ENCODE measurements at regions not wholly inside any gene's neighbourhood (a gene's known extent, or its start where the extent isn't known, plus 50 kb on each side); places are given as distances from the start of the nearest gene placed in this dataset.

- Mint-ChIP-seq H3K4me1 (no peaks in the 10 kb centered on the region), H3K36me3 (ENCODE audit: low read depth) (no peaks in the 10 kb centered on the region), H3K27me3 (no peaks in the 10 kb centered on the region), H3K4me3 (no peak overlapping the region), H3K9me3 (no peaks in the 10 kb centered on the region), H3K27ac (no peak overlapping the region)
- no peak for DNase-seq
- ChIA-PET CTCF (no interaction called here), POLR2A (no interaction called here)
Observed at GRCh38 chr2:5410991-5411700, 281.0 kb upstream of the SOX11 start.

- CTCF ChIA-PET: no interaction called here
- POLR2A ChIA-PET: no interaction called here
- Mint-ChIP-seq H3K36me3 (ENCODE audit: low read depth) (no peaks in the 10 kb centered on the region), H3K9me3 (no peaks in the 10 kb centered on the region), H3K27me3 (no peaks in the 10 kb centered on the region), H3K4me1 (no peaks in the 10 kb centered on the region), H3K27ac (no peak overlapping the region), H3K4me3 (no peak overlapping the region)
- no peak for DNase-seq
Observed at GRCh38 chr2:5412001-5412400, 280.2 kb upstream of the SOX11 start.

- CTCF ChIA-PET: no interaction called here
- no peaks in the 10 kb centered on the region for H3K36me3 Mint-ChIP-seq (ENCODE audit: low read depth)
- POLR2A ChIA-PET: no interaction called here
- DNase-seq: no peak
- no peak overlapping the region for H3K4me3 Mint-ChIP-seq
- H3K27ac Mint-ChIP-seq: no peak overlapping the region
- no peaks in the 10 kb centered on the region for H3K4me1 Mint-ChIP-seq
- H3K27me3 Mint-ChIP-seq: no peaks in the 10 kb centered on the region
- H3K9me3 Mint-ChIP-seq: peaks cover 8% of the 10 kb centered on the region
Observed at GRCh38 chr2:5433855-5434254, 258.3 kb upstream of the SOX11 start.

GRCh38 chr2:5437375-5437774 lies 254.8 kb upstream of the SOX11 start:
- peaks cover 12% of the 10 kb centered on the region for H3K9me3 Mint-ChIP-seq
- H3K4me1 Mint-ChIP-seq: no peaks in the 10 kb centered on the region
- no peaks in the 10 kb centered on the region for H3K36me3 Mint-ChIP-seq (ENCODE audit: low read depth)
- H3K4me3 Mint-ChIP-seq: no peak overlapping the region
- ChIA-PET CTCF (no interaction called here), POLR2A (no interaction called here)
- DNase-seq: no peak
- H3K27me3 Mint-ChIP-seq: no peaks in the 10 kb centered on the region
- H3K27ac Mint-ChIP-seq: no peak overlapping the region

GRCh38 chr2:5440174-5440573 lies 252.0 kb upstream of the SOX11 start:
- no peak overlapping the region for H3K4me3 Mint-ChIP-seq
- H3K4me1 Mint-ChIP-seq: no peaks in the 10 kb centered on the region
- no peaks in the 10 kb centered on the region for H3K27me3 Mint-ChIP-seq
- POLR2A ChIA-PET: no interaction called here
- CTCF ChIA-PET: no interaction called here
- no peaks in the 10 kb centered on the region for H3K36me3 Mint-ChIP-seq (ENCODE audit: low read depth)
- no peak overlapping the region for H3K27ac Mint-ChIP-seq
- H3K9me3 Mint-ChIP-seq: peaks cover 21% of the 10 kb centered on the region
- no peak for DNase-seq

- Mint-ChIP-seq H3K4me1 (no peaks in the 10 kb centered on the region), H3K9me3 (peaks cover 18% of the 10 kb centered on the region), H3K27me3 (no peaks in the 10 kb centered on the region), H3K4me3 (no peak overlapping the region), H3K36me3 (ENCODE audit: low read depth) (no peaks in the 10 kb centered on the region), H3K27ac (no peak overlapping the region)
- no peak for DNase-seq
- ChIA-PET CTCF (no interaction called here), POLR2A (no interaction called here)
Observed at GRCh38 chr2:5442736-5443135, 249.4 kb upstream of the SOX11 start.

- DNase-seq: no peak
- H3K27me3 Mint-ChIP-seq: no peaks in the 10 kb centered on the region
- ChIA-PET POLR2A (no interaction called here), CTCF (no interaction called here)
- no peaks in the 10 kb centered on the region for H3K4me1 Mint-ChIP-seq
- H3K4me3 Mint-ChIP-seq: no peak overlapping the region
- no peaks in the 10 kb centered on the region for H3K36me3 Mint-ChIP-seq (ENCODE audit: low read depth)
- H3K9me3 Mint-ChIP-seq: peaks cover 13% of the 10 kb centered on the region
- no peak overlapping the region for H3K27ac Mint-ChIP-seq
Observed at GRCh38 chr2:5444168-5444567, 248.0 kb upstream of the SOX11 start.

GRCh38 chr2:5444854-5445253 lies 247.3 kb upstream of the SOX11 start:
- no peak overlapping the region for H3K27ac Mint-ChIP-seq
- DNase-seq: no peak
- no peak overlapping the region for H3K4me3 Mint-ChIP-seq
- H3K36me3 Mint-ChIP-seq (ENCODE audit: low read depth): no peaks in the 10 kb centered on the region
- peaks cover 12% of the 10 kb centered on the region for H3K9me3 Mint-ChIP-seq
- CTCF ChIA-PET: no interaction called here
- POLR2A ChIA-PET: no interaction called here
- H3K27me3 Mint-ChIP-seq: no peaks in the 10 kb centered on the region
- H3K4me1 Mint-ChIP-seq: no peaks in the 10 kb centered on the region

GRCh38 chr2:5449867-5450266 lies 242.3 kb upstream of the SOX11 start:
- Mint-ChIP-seq H3K4me1 (no peaks in the 10 kb centered on the region), H3K36me3 (ENCODE audit: low read depth) (no peaks in the 10 kb centered on the region), H3K4me3 (no peak overlapping the region), H3K27ac (no peak overlapping the region), H3K9me3 (peaks cover 5% of the 10 kb centered on the region), H3K27me3 (no peaks in the 10 kb centered on the region)
- no peak for DNase-seq
- POLR2A ChIA-PET: no interaction called here
- CTCF ChIA-PET: no interaction called here

GRCh38 chr2:5453220-5454050 lies 238.7 kb upstream of the SOX11 start:
- H3K4me1 Mint-ChIP-seq: no peaks in the 10 kb centered on the region
- no peak overlapping the region for H3K4me3 Mint-ChIP-seq
- no peak for DNase-seq
- H3K9me3 Mint-ChIP-seq: no peaks in the 10 kb centered on the region
- POLR2A ChIA-PET: no interaction called here
- CTCF ChIA-PET: no interaction called here
- H3K27me3 Mint-ChIP-seq: no peaks in the 10 kb centered on the region
- H3K36me3 Mint-ChIP-seq (ENCODE audit: low read depth): no peaks in the 10 kb centered on the region
- no peak overlapping the region for H3K27ac Mint-ChIP-seq

- Mint-ChIP-seq H3K4me1 (no peaks in the 10 kb centered on the region), H3K27ac (no peak overlapping the region), H3K27me3 (no peaks in the 10 kb centered on the region), H3K9me3 (no peaks in the 10 kb centered on the region), H3K4me3 (no peak overlapping the region), H3K36me3 (ENCODE audit: low read depth) (no peaks in the 10 kb centered on the region)
- ChIA-PET POLR2A (no interaction called here), CTCF (no interaction called here)
- no peak for DNase-seq
Observed at GRCh38 chr2:5454051-5454390, 238.2 kb upstream of the SOX11 start.

GRCh38 chr2:5459041-5459440 lies 233.1 kb upstream of the SOX11 start:
- H3K4me1 Mint-ChIP-seq: no peaks in the 10 kb centered on the region
- no peak overlapping the region for H3K4me3 Mint-ChIP-seq
- ChIA-PET CTCF (no interaction called here), POLR2A (no interaction called here)
- H3K27ac Mint-ChIP-seq: no peak overlapping the region
- H3K27me3 Mint-ChIP-seq: no peaks in the 10 kb centered on the region
- no peaks in the 10 kb centered on the region for H3K36me3 Mint-ChIP-seq (ENCODE audit: low read depth)
- DNase-seq: no peak
- H3K9me3 Mint-ChIP-seq: peaks cover 2% of the 10 kb centered on the region

GRCh38 chr2:5464657-5465056 lies 227.5 kb upstream of the SOX11 start:
- no peak for DNase-seq
- Mint-ChIP-seq H3K4me1 (no peaks in the 10 kb centered on the region), H3K4me3 (no peak overlapping the region), H3K27ac (no peak overlapping the region), H3K9me3 (peaks cover 4% of the 10 kb centered on the region), H3K27me3 (no peaks in the 10 kb centered on the region), H3K36me3 (ENCODE audit: low read depth) (no peaks in the 10 kb centered on the region)
- ChIA-PET POLR2A (no interaction called here), CTCF (no interaction called here)

GRCh38 chr2:5465859-5466258 lies 226.3 kb upstream of the SOX11 start:
- Mint-ChIP-seq H3K36me3 (ENCODE audit: low read depth) (no peaks in the 10 kb centered on the region), H3K27me3 (no peaks in the 10 kb centered on the region), H3K27ac (no peak overlapping the region), H3K4me3 (no peak overlapping the region), H3K4me1 (no peaks in the 10 kb centered on the region), H3K9me3 (peaks cover 2% of the 10 kb centered on the region)
- ChIA-PET CTCF (no interaction called here), POLR2A (no interaction called here)
- DNase-seq: no peak
